ENCODE measurements at regions not wholly inside any gene's neighbourhood (a gene's known extent, or its start where the extent isn't known, plus 50 kb on each side); places are given as distances from the start of the nearest gene placed in this dataset.

DNA sequence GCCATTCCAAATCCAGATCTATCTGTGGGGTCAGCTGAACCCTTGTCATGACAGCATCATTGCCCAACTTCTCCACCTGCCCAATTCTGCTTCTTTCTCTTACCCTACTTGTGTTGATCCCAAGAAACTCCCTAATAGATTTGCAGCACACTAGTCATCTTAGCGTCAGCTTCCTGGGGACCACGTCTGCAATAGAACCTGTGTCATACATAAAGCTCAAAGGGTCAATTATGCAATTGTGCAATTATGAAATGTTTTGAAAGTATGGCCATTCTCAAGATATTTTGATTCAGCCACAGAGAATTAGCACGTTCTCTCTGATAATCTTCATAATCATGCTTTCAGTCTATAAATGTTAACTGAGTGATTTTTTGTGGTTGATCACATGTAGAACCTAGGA, 87.4 kb upstream of the PAPPA start:
- no peak for DNase-seq

DNA sequence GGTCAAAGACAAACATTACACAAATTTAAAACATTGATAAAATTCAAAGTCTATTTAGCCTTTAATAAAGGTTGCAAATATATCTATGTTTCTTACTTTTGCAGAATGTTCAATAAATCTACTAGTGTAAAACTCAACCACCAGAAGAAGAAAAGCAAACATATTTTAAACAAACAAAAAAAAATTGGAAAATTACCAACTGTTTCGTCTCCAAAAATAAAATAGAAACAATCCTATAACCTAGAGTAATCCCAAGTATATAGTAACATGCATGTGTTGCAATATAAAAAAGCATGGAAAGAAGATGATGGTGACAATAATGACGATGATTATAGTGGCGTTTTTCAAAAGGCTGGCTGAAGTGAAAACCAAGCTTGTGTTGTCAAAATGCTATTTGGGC, 86.0 kb upstream of the PAPPA start:
- DNase-seq = no peak

DNA sequence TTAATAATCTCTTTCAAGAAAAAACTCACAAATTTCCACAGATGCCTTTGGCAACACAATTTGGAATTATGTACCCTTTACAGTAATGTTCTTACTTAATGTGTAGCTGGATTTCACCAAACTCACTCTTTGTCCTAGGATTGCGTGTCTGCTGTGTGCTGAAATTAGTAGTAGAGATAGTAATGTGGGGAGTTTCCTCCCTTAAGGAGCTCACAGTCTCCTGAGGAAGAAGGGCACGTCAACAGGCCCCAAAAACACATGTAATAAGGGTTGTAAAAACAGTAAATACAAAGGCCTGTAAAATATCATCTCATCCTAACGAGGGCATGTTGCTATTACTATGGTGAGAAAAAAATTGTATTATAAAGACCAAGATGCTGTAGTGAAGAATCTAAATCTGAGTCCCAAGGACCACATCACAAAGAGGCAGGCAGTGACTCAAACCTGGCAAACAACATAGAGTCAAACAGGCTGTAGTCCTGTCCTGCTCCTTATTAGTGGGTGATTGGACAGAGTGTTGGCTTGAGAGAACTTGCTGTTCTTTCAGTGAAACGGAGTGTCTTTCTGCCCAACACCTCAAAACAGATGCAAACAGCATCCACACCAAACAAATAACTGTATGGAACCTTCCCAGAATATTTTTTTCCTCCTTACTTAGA, 83.2 kb upstream of the PAPPA start:
- DNase-seq = no peak

DNA sequence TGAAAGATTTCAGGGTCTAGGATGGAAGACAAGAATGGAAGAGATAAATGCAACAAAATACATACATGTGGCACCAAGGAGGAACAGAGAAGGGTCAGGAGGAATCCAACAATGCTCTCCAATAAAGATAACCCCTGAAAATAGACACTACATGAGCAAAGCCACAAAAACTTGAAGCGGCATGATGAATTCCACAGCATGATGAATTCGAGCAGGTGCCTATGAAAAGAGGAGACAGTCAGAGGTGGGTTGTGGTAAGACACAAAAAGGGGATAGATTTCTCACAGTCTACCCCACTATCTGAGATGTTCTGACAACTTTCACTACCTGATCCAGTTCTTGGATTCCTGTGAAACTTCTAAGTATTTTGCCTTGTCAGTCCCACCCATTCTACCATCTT, 81.5 kb upstream of the PAPPA start:
- DNase-seq = no peak

DNA sequence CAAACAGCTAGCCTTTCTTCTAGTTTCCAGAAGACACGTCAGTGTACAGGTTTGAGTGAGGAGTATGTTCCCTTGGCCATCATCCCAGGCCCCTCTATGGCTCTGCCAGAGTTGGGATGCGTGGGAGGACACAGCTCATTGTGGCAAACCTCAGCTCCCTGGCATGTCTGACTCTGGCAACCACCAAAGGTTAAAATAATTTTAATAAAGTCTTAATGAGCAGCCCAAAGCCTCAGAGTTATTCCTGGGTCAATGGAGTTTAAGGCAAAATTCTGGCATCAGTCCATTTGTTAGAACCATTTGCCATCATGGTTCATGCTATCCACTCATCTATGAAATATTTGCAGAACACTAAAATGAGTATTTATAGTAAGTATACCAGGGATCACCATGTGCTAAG, 79.8 kb upstream of the PAPPA start:
- DNase-seq = no peak

DNA sequence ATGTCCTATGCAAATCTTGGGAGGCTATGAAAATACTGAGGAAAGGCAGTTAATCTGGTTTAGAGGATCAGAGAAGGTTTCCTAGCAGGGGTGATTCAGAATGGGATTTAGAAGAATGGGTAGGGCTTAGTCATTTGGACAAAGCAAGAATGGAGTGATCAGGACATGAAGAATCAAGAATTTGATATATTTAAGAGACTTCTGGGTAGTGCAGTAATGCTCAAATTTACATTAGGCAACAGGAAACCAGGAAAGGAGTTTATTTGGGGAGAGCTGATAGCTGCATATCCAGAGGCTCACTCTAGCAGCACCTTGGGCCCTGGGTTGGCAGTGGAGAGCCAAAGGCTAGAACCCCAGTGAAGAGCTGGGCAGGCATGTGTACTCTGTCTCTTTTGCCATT, 78.9 kb upstream of the PAPPA start:
- no peak for DNase-seq

DNA sequence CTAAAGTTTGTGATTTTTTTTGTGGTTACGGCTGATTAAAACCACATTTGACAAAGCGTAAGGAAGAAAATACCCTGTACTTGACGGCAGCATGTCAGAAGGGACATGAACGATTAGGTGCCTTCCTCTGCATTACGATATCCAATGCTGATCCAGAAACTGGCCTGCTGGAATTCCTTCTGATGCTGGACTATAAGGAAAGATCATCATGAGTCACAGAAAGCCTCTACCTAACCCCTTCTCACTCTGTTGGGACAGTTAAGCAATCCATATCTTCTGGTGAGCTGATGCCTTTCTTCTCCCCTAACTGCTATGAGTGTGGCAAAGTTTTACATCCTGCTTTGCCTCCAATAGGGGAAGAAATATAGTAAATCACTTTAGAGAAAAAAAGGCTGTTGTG, 78.4 kb upstream of the PAPPA start:
- DNase-seq = no peak

DNA sequence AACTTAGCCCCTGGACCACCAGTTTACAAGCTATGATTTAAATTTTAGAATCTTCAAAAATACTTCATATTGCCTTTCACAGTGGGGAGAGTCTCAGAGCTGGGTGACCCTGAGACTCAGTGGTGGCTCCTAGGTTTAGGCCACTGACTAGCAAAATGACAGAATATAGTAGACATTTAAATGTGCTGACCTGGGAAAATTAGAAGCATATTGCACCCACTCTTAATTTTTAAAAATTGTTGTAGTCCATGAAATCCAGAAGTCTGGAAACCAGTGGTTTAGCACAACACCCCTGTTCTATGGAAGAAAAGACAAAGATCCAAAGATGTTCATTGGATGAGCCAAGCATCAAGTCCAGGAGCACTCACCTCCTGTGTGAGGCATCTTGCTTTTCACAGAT, 75.0 kb upstream of the PAPPA start:
- no peak for DNase-seq

DNA sequence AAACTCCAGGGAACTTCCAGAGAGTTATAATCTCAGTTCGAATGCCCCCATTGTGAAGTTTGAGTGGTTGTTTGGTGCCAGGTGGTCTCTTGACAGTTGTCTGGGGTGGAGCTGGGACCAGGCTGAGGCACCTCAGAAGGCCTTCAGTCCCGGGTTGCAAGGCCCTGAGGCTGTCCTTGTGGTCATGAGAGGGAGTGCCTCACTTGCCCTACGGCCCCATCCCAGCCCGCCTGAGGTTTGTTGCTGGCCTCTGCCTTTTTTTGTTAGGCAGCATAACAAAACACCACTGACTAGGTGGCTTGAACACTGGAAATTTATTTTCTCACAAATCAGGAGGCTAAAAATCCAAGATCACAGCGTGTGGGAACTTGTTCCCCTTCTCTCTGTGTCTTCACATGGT, 73.0 kb upstream of the PAPPA start:
- no peak for DNase-seq

DNA sequence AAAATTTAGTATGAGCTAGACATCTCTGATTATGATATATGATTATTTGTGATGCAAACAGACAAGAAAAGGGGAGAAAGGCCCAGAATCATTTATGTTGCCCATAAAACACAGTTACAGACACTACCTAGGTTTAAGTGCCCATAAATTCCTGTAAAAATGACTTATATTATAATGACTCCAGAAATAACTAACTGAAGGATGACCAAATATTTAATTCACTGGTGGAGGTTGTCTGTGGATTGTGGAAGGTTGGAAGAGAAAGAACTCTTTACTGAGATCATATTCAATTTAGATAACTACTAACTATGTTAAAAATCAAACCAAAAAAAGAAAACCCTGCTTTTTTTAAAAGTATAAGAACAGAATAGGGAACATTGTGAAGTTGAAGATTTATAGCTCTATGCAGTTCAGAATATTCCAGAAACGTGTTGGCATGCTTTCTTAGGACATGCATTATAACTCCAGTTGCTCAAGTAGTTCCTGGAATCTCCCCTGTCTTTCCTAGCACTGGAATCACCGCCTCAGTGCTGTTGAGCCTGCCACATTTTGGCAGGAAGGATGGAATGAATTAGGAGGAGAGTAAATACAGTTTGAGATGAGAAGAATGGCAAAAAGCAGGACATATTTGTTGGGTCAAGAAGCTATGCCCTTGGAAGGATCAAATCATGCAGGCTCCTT, 72.0 kb upstream of the PAPPA start:
- no peak for DNase-seq

DNA sequence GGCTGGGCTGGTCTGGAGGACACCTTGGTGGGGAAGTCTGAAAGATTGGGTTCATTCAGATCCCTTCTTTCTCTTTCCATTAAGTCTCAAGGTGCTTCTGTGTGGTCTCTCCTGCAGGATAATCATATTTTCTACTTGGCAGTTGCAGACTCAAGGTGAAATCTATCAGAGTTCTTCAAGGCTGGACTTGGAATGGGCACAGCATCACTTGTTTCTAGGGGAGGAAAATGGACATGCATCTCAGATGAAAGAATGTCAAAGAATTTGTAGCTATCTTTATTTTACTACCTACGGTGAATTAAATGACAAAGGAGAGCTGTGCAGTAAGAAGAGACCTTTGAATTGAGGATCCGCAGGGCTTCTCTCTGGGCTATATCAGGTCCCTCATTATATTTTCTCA, 69.8 kb upstream of the PAPPA start:
- no peak for DNase-seq

DNA sequence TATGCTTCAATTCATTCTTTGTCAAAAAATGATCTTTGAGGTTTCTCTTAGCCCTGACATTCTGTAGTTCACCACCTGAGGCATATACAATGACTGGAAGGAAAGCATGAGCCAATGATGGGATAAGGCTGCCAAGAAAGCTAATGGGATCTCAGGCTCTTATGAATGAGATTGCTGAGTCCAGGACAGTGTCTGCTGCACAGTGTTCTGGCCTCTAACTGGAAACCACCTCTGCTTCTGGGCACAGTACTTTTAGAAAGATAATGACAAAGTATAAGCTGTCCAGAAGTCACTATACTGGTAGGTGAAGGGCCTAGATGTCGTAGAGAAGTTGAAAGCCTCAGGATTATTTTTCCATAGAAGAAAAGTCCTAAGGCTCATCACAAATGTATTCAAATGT, 69.1 kb upstream of the PAPPA start:
- no peak for DNase-seq

DNA sequence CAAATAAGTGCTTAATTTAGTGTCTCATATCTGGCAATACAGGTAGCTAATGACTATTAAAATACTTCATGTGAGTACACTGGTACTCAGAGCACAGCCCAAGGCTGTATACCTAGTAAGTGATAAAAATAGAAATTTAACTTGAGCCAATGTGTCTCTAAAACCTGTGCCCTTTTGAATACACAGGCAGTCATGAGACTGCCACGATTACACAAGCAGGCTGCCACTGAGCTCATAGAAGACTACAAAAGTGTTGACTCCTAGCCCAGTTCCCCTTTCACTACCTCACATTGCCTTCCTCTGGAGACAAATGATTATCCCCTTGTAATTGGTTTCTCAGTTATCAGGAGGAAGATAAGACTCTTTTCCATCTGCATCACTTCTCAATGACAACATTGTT, 66.3 kb upstream of the PAPPA start:
- no peak for DNase-seq

DNA sequence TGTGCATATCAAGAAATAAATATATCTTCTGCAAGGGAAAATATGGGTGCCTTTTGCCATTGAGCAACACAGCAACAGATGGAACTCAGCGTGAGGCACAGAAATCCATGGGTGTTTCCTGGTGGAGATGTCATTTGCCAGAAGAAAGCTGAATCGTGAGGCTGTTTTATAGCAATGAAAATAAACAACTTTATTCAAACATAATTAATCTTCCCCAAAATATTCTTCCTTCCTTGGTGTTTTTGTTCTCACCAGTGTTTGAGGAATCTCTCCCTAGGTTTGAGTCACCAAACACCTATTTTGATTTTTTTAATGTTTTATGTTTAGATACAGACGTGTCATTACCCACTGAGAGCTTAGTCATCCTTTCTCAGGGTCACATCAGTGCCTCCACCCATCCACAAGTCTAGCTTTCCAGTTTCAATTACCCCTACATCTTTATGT, 65.8 kb upstream of the PAPPA start:
- no peak for DNase-seq

DNA sequence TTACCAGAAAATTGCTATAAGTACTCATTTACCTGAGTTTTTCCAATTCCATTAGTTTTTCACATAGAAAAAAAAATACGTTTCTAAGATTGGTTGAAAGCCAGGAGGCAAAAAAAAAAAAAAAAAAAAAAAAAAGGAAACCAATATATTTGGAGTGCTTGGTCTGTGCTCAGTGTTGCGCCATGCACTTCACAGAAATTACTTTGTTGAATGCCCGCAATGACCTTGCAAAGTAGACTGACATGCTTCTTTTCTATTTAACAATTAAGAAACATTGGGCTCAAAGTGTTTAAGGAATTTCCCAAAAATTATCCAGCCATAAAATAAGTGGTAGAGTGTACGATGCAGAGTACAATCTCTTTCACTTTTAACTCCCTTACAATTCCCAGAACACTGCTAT, 65.2 kb upstream of the PAPPA start:
- no peak for DNase-seq

DNA sequence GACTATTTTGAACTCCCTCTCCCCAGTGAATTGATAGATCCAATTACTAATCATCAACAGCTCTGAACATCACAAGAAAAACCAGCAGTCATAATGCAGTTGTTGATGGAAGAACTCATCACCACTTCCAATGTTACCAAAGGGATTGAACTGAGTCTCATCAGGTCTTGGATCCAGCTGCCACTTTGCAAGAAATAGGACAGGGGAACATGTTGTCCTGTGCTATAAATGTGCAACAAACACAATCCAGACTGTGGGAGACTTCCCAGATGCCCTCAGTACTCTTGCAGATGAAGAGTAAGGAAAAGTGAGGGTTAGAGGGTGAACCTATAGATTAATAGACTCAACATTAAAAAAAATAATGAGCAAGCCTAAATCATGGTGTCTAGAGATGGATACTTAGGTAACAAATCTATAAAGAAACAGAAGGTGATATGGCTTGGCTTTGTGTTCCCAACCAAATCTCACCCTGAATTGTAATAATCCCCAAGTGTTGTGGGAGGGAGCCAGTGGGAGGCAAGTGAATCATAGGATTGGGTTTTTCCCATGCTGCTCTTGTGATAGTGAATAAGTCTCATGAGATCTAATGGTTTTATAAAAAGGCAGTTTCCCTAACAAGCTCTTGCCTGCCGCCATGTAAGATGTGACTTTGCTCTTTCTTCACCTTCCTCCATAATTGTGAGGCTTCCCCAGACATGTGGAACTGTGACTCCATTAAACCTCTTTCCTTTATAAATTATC, 63.4 kb upstream of the PAPPA start:
- DNase-seq = no peak

DNA sequence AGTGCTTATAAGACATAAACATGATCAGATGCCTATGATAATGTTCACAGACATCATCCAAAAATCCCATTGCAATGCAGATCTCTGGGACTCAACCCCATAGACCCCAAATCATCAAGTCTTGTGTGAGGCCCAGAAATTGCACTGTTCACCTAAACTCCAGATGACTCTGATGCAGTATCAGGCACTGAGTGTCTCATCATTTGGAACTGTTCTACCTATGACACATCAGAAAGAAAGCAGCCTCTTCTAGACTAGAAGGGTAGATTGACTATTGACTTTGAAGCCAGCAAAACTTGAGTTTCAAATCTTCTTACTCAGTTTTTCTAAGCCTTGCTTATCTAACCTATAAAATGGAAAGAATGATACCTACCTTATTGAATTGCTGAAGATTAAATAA, 58.7 kb upstream of the PAPPA start:
- no peak for DNase-seq

DNA sequence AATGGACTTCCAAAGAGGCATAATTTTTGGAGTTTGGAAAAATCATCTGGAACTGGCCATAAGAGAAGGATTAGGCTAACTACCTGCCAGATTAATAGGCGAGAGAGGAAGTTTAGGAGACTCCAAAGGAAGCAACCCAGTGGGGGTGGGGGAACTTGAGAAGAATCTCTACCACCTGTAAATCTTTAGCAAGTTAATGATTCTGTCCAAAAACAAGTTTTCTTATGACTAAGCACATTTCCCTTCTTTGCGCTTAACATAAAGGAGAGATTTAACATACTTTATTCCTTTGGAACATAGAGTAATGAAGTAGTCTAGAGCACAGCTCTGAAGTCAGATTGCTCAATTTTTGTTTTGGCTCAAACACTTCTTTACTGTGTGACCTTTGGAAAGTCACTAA, 58.2 kb upstream of the PAPPA start:
- no peak for DNase-seq

DNA sequence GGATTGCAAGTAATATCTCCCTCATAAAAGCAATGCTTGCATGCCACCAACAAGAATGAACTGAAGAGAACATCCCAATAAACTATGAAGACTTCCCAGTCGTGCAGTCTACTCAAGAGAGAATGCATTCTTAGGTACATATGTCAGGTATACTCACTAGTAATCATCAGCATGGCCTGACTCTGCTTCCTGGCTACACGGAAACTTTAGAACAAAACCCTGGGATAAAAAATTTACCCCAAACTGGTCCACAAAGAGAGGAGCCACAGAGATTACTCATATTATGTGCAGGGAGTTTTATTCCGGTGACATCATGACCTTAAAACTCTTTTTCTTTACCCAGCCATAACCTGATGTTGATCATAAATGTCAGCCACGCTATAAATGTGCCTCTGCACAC, 57.5 kb upstream of the PAPPA start:
- DNase-seq = no peak

DNA sequence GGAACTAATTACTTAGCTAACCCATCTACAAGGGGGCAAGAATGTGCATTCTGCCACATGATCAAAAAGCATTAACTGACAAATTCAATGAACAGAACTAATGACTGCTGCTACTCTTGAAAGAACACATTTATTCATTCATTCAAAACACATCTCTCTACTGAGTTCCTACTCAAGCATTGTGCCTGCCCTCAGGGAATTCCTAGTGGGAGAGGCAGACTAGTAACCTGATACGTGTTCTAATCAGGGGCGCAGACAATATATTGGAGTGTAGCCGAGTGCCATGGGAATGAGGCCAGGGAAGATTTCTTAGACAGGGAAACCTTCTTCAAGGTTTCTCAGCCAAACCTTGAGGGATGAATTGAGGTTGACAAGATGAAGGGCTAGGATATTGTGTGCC, 56.7 kb upstream of the PAPPA start:
- no peak for DNase-seq

DNA sequence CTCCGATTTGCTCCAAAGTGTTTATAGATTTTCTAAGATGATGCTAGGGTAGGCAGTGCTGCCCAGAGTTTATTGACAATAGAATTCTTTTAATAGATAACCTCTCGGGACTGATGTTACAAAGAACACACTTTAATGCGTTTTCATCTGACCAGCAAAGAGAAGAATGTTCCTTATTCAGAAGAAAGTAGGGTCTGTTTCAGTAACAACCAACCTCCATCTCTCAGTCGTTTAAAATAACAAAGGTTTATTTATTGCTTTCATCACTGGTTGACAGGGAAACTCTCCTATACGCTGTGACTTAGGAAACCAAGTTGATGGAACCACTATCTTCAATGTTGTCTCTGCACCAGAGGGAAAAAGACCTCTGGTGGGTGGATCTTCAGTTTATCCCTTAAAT, 55.1 kb upstream of the PAPPA start:
- DNase-seq = no peak

DNA sequence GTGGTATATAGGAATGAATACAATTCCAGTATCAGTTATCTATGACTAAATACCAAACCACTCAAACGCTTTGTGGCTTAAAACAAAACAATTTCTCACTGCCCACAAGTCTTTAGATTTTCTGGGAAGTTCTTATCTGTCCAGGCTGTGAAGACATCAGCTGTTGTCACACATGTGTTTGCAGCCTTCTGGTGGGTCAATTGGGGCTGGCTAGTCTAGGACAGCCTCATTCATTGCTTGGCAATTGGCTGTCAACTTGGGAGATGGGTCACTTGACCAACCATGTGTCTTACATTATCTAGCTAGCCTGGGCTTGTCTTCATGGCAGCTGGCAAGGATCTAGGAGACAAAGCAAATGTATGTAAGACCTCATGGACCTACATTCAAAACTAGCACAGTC, 53.8 kb upstream of the PAPPA start:
- DNase-seq = no peak

DNA sequence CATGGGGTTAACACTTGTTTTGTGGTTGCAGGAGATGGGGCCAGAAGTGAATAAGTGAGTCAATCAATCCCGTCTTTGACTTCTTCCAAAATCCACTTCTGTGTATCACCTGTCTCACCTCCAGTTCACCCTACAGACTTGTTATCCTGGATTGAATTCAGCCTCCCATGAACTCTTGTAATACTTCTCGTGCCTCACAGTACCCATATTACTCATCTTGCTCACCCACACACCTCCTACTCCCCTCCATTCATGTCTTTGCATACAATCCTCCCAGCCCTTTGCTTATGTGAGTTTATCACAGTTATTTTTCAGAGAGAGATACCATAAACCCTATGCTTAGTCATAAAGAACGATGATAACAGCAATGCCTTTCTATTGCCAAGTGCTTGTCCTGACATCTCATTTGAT, 52.9 kb upstream of the PAPPA start:
- DNase-seq = no peak

DNA sequence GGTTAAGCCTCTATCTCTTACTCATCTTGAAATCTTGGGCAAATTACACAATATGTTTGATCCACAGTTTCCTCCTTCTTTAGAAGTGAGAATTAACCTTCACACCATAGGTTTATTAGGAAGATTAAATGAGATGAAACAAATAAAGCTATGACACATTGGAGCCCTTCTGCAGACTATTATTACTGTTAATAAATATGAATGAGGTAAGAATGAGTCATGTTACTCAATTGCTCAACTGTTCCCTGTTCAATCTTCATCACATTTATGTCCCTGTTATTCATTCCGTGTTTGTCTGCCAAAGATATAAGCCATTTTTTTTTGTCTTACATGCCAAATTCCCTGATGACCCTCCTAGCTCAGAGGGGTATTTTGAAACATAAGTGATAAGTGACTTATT, 52.1 kb upstream of the PAPPA start:
- no peak for DNase-seq

DNA sequence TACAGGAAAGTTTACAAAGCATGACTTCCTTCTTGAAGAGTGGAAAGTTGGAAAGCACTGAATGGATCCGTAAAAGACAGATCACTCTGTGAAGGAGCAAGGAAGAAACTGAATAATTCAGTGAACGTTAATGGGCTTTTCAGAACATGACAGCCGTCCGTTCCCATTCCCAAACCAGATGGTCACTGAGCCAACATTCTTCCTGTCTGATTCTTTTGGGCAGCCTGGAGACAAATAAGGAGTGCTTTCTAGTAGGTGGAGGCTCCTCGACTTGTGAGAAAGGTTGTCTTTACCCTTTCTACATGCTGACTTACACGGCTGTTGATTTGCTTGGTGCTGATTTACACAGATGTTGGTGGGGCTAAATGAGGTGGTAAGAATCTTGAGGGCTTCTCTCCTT, 51.0 kb upstream of the PAPPA start:
- DNase-seq = no peak
